ENCODE measurements at regions not wholly inside any gene's neighbourhood (a gene's known extent, or its start where the extent isn't known, plus 50 kb on each side); places are given as distances from the start of the nearest gene placed in this dataset.

DNA sequence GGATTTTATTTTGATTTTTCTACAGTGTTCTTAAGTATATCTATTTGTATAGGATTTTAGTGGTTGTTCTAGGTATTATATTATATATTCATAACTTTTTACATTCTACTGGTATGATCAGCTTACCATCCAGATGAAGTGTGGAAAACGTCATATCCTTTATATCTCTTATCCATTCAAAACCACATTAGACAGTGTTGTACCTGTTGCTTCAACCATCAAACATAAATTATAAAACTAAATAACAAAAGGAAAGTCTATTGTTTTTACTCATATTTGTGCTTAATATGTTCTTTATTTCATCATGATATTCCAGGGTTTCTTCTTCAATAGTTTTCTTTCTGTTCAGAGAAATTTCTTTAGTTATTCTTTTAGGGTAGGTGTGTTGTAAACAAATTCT, 191.4 kb downstream of the RPLP1 start:
- H3K4me3 ChIP-seq (ENCODE audit: low read depth, low read length), result no peak overlapping the region
- DNase-seq (ENCODE audit: low read depth), result no peak
- TF ChIP-seq CTCF (IDR thresholded peaks at IDR 0.05; ENCODE audit: insufficient read depth, low read depth, low read length, missing control alignments), result no peak

DNA sequence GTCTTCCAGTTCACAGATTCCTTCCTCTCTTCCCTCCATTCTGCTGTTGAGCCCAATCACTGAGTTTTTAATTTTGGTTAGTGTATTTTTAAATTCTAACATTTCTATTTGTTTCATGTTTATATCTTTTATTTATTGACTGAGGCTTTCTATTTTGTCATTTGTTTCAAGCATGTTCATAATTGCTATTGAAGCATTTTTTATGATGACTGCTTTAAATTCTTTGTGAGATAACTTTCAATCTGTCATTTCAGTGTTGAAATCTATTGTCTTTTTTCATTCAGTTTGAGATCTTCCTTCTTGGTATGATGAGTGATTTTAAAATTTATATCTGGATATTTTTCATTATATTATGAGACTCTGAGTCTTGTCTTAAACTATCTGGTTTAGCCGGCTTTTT, 192.3 kb downstream of the RPLP1 start:
- no peak overlapping the region for H3K4me3 ChIP-seq (ENCODE audit: low read depth, low read length)
- no peak for TF ChIP-seq CTCF (IDR thresholded peaks at IDR 0.05; ENCODE audit: insufficient read depth, low read depth, low read length, missing control alignments)
- DNase-seq (ENCODE audit: low read depth), result no peak

GRCh38 chr15:69647142-69647513, 194.5 kb downstream of the RPLP1 start:
- no peak for TF ChIP-seq CTCF (IDR thresholded peaks at IDR 0.05; ENCODE audit: insufficient read depth, low read depth, low read length, missing control alignments)
- no peak overlapping the region for H3K4me3 ChIP-seq (ENCODE audit: low read depth, low read length)
- no peak for DNase-seq (ENCODE audit: low read depth)

DNA sequence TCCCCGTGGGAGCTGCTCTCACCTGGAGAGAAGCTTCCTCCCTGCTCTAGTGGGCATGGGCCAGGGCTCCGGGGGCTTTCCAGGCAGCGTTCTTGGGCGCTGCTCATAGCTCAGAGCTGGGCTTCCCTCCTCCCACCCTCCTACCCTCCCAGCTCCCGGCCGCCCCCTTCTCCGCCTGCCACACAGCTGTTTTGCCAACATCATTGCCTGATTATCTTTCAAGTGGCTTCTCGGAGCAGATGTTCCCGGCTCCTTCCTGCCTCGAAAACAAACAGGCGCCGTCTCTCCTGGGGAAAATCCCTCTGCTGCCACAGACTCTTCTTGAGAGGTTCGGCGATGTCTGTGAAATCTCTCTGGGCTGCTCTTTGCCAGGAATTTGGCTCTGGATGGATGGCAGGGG, 195.6 kb downstream of the RPLP1 start:
- no peak for TF ChIP-seq CTCF (IDR thresholded peaks at IDR 0.05; ENCODE audit: insufficient read depth, low read depth, low read length, missing control alignments)
- DNase-seq (ENCODE audit: low read depth), result no peak
- no peak overlapping the region for H3K4me3 ChIP-seq (ENCODE audit: low read depth, low read length)

DNA sequence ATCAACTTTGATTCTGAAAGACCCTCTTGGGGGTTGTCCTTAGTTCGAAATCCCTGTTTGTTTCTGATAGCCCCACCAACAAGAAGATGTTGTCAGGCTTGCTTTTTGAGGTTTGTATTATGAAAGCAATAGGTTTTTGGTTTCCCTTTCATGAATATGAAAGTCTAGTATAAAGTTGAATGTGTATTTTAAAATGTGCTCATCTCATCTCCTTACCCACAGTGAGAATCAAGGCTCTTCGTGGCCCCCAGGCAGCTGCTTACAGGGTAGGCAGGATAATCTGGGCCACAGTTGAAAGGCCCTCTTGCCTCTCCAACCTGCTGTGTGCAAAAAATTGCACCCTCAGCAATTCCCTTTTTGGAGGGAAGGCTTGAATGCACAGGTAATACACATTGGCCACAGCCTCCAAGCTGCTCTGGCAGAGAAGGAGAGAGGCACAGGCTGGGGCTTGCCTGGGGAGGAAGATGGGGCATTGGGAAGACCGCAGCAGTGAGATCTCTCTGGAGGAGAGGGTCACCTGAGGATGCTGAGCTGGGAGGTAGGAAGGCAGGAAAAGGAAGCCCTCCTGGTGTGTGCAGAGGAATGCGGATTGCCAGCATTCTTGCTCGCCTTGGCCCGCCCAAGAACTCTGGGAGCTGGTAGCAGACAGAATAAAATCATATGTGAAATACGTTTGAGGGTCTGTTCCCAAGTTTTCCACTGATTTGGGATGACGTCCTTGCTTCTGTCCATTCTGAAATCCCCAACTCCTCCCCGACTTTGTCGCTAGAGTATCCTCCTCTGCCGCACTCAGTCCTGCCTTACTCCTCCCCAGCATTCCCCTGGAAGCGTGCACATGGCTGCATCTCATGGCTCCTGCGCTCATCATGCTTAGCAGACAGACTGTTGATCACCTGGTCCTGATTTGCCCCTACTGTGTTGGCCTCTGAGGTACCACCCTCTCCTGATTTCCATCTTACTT, 196.4 kb downstream of the RPLP1 start:
- no peak overlapping the region for H3K4me3 ChIP-seq (ENCODE audit: low read depth, low read length)
- no peak for DNase-seq (ENCODE audit: low read depth)
- TF ChIP-seq CTCF (IDR thresholded peaks at IDR 0.05; ENCODE audit: insufficient read depth, low read depth, low read length, missing control alignments), result no peak

GRCh38 chr15:69652293-69652692, 199.7 kb downstream of the RPLP1 start:
- H3K4me3 ChIP-seq (ENCODE audit: low read depth, low read length), result no peak overlapping the region
- DNase-seq (ENCODE audit: low read depth), result no peak
- TF ChIP-seq CTCF (IDR thresholded peaks at IDR 0.05; ENCODE audit: insufficient read depth, low read depth, low read length, missing control alignments), result no peak

All from GM12865 (cell line).